Adipocyte (in vitro differentiated cells): ENCODE measurements at regions not wholly inside any gene's neighbourhood (a gene's known extent, or its start where the extent isn't known, plus 50 kb on each side); places are given as distances from the start of the nearest gene placed in this dataset.
"Not testable (repeated sequence)": the region's sequence is repeated elsewhere in the genome, so short reads cannot be mapped to it uniquely, and the experiment has no call there.

ENCODE experiments used
- DNase-seq: peaks from one replicate; pipeline ENCODE4 v3.0.0-alpha.2; 2015; ENCODE audit warnings: low read depth
- H3K27me3 ChIP-seq: replicated peaks from 2 replicates; pipeline ENCODE4 v1.7.0; 2013; ENCODE audit warnings: mild to moderate bottlenecking, low read length, moderate library complexity; ENCODE audit not compliant: control insufficient read depth, insufficient read depth
- H3K36me3 ChIP-seq: 2 replicates; pipeline ENCODE4 v1.7.0; 2013; ENCODE audit warnings: low read length, mild to moderate bottlenecking, moderate library complexity; ENCODE audit not compliant: control insufficient read depth, insufficient read depth, severe bottlenecking
- H3K4me1 ChIP-seq: 2 replicates; pipeline ENCODE4 v1.7.0; 2013; ENCODE audit warnings: mild to moderate bottlenecking, low read length, moderate library complexity; ENCODE audit not compliant: control insufficient read depth, insufficient read depth
- H3K4me3 ChIP-seq: 2 replicates; pipeline ENCODE4 v1.7.0; 2013; ENCODE audit warnings: mild to moderate bottlenecking, low read length, moderate library complexity
- H3K9ac ChIP-seq: 2 replicates; pipeline ENCODE4 v1.7.0; 2013; ENCODE audit warnings: mild to moderate bottlenecking, low read length, moderate library complexity
- H3K9me3 ChIP-seq: 2 replicates; pipeline ENCODE4 v1.7.0; 2013; ENCODE audit warnings: mild to moderate bottlenecking, low read length, moderate library complexity; ENCODE audit not compliant: control insufficient read depth

- Histone ChIP-seq H3K9ac (no peak overlapping the region), H3K4me3 (no peak overlapping the region), H3K4me1 (no peaks in the 10 kb centered on the region), H3K27me3 (peaks cover 3% of the 10 kb centered on the region), H3K9me3 (no peaks in the 10 kb centered on the region), H3K36me3 (no peaks in the 10 kb centered on the region)
- DNase-seq = no peak
Measured at GRCh38 chr2:221997683-221998082, 301.1 kb downstream of the PAX3 start.

GRCh38 chr2:221997100-221997499 is 301.7 kb downstream of the PAX3 start:
- DNase-seq = peak; percentile 41
- Histone ChIP-seq H3K36me3 (no peaks in the 10 kb centered on the region), H3K4me3 (no peak overlapping the region), H3K4me1 (no peaks in the 10 kb centered on the region), H3K27me3 (peaks cover 3% of the 10 kb centered on the region), H3K9me3 (no peaks in the 10 kb centered on the region), H3K9ac (no peak overlapping the region)

GRCh38 chr2:221994926-221995325 is 303.9 kb downstream of the PAX3 start:
- Histone ChIP-seq H3K9me3 (no peaks in the 10 kb centered on the region), H3K36me3 (no peaks in the 10 kb centered on the region), H3K9ac (no peak overlapping the region), H3K4me1 (no peaks in the 10 kb centered on the region), H3K27me3 (peaks cover under 1% of the 10 kb centered on the region), H3K4me3 (no peak overlapping the region)
- DNase-seq = no peak

GRCh38 chr2:221984376-221984775 is 314.4 kb downstream of the PAX3 start:
- H3K36me3 ChIP-seq, H3K9me3 ChIP-seq, DNase-seq, H3K4me1 ChIP-seq, H3K4me3 ChIP-seq, H3K9ac ChIP-seq, H3K27me3 ChIP-seq: not testable (repeated sequence)

- no peak overlapping the region for H3K4me3 ChIP-seq
- H3K36me3 ChIP-seq = no peaks in the 10 kb centered on the region
- peaks cover 3% of the 10 kb centered on the region for H3K4me1 ChIP-seq
- no peak for DNase-seq
- no peak overlapping the region for H3K9ac ChIP-seq
- H3K9me3 ChIP-seq = no peaks in the 10 kb centered on the region
- H3K27me3 ChIP-seq = no peaks in the 10 kb centered on the region
Measured at GRCh38 chr2:221981912-221982470, 316.8 kb downstream of the PAX3 start.

GRCh38 chr2:221975151-221975550 is 323.6 kb downstream of the PAX3 start:
- peaks cover 4% of the 10 kb centered on the region for H3K4me1 ChIP-seq
- no peak for DNase-seq
- H3K36me3 ChIP-seq = no peaks in the 10 kb centered on the region
- peaks cover 5% of the 10 kb centered on the region for H3K27me3 ChIP-seq
- H3K9ac ChIP-seq = no peak overlapping the region
- H3K9me3 ChIP-seq = no peaks in the 10 kb centered on the region
- no peak overlapping the region for H3K4me3 ChIP-seq

GRCh38 chr2:221973902-221974301 is 324.9 kb downstream of the PAX3 start:
- peaks cover 4% of the 10 kb centered on the region for H3K4me1 ChIP-seq
- no peaks in the 10 kb centered on the region for H3K36me3 ChIP-seq
- H3K9me3 ChIP-seq = no peaks in the 10 kb centered on the region
- no peak overlapping the region for H3K9ac ChIP-seq
- DNase-seq = no peak
- H3K27me3 ChIP-seq = peaks cover 10% of the 10 kb centered on the region
- no peak overlapping the region for H3K4me3 ChIP-seq

- Histone ChIP-seq H3K4me3 (no peak overlapping the region), H3K27me3 (peaks cover 10% of the 10 kb centered on the region), H3K9me3 (no peaks in the 10 kb centered on the region), H3K36me3 (no peaks in the 10 kb centered on the region), H3K9ac (no peak overlapping the region), H3K4me1 (peaks cover 4% of the 10 kb centered on the region)
- no peak for DNase-seq
Measured at GRCh38 chr2:221973502-221973901, 325.3 kb downstream of the PAX3 start.

- Histone ChIP-seq H3K4me3 (no peak overlapping the region), H3K9ac (no peak overlapping the region), H3K36me3 (no peaks in the 10 kb centered on the region), H3K4me1 (peaks cover 4% of the 10 kb centered on the region), H3K9me3 (no peaks in the 10 kb centered on the region), H3K27me3 (peaks cover 10% of the 10 kb centered on the region)
- DNase-seq = no peak
Measured at GRCh38 chr2:221972813-221973478, 325.9 kb downstream of the PAX3 start.

GRCh38 chr2:221970389-221970788 is 328.4 kb downstream of the PAX3 start:
- no peaks in the 10 kb centered on the region for H3K9me3 ChIP-seq

GRCh38 chr2:221969830-221970144 is 329.0 kb downstream of the PAX3 start:
- H3K27me3 ChIP-seq = peaks cover 10% of the 10 kb centered on the region
- H3K36me3 ChIP-seq = no peaks in the 10 kb centered on the region
- no peak for DNase-seq
- H3K9me3 ChIP-seq = no peaks in the 10 kb centered on the region
- no peak overlapping the region for H3K9ac ChIP-seq
- H3K4me1 ChIP-seq = peaks cover 4% of the 10 kb centered on the region
- H3K4me3 ChIP-seq = no peak overlapping the region

More at GRCh38 chr2:221970389-221970788, 328.4 kb downstream of the PAX3 start:
- DNase-seq = no peak
- Histone ChIP-seq H3K36me3 (no peaks in the 10 kb centered on the region), H3K4me1 (peaks cover 4% of the 10 kb centered on the region), H3K27me3 (peaks cover 10% of the 10 kb centered on the region), H3K4me3 (no peak overlapping the region), H3K9ac (no peak overlapping the region)
